ENCODE measurements at regions not wholly inside any gene's neighbourhood (a gene's known extent, or its start where the extent isn't known, plus 50 kb on each side); places are given as distances from the start of the nearest gene placed in this dataset.

DNA sequence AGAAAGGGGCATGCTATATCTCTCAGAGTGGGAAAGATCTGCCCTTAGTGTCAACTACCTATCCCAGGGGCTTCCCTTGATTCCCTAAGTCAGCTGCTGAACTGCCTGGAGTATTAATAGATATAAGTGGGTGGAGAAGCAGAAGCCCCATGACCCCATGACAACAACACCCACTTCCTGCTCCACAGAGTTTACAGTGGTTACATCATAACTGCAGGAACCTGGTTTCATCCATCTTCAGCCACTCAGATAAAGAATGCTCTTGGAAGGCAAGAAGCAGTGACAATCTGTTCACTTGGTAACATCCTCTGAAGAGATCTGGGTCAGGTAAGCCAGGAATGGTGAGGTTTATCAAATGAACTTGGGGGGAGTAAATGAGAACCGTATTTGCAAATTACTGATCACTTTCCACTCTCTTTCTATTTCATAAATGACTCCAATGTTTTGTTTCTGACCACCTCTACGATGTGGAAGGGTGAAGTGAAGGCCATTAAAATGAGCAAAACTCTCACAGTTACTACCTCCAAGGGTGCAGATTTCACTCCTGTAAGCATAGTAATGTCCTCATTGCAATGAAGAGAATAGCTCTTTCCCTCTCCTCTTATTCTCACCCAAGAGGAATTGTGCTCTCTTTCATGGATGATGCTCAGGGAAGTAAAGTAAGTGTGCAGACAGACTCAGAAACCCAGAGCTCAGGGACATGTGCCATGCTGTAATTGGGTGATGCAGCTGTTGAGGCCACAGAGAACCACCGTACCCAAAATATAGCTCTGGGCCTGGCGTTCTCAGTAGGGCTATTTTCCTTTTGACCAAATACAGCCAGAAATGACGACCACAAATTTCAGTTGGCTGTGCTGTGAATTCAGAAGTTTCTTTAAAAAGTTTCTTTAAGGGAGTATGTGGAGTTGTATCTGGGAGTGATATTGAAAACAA, 192.8 kb upstream of the APCDD1 start:
- TF ChIP-seq CREB1 (IDR thresholded peaks at IDR 0.05; ENCODE audit: low read depth) (no peak), NFIC (IDR thresholded peaks at IDR 0.05) (no peak), ZBTB7A (IDR thresholded peaks at IDR 0.05; ENCODE audit: low read depth) (no peak), FOXM1 (IDR thresholded peaks at IDR 0.05; ENCODE audit: borderline replicate concordance, low read depth) (no peak), CEBPB (IDR thresholded peaks at IDR 0.05) (no peak), USF1 (IDR thresholded peaks at IDR 0.05) (no peak), EGR1 (IDR thresholded peaks at IDR 0.05) (no peak), EP300 (IDR thresholded peaks at IDR 0.05; ENCODE audit: borderline replicate concordance) (no peak)
- TF ChIP-seq, protein P1, sequence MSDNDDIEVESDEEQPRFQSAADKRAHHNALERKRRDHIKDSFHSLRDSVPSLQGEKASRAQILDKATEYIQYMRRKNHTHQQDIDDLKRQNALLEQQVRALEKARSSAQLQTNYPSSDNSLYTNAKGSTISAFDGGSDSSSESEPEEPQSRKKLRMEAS (IDR thresholded peaks at IDR 0.05) = no peak

GRCh38 chr18:10262566-10262965, 191.9 kb upstream of the APCDD1 start:
- TF ChIP-seq YY1 (IDR thresholded peaks at IDR 0.05; ENCODE audit: low read depth) (no peak), NFIC (IDR thresholded peaks at IDR 0.05) (no peak), TCF12 (IDR thresholded peaks at IDR 0.05; ENCODE audit: low read depth) (no peak), TAF1 (IDR thresholded peaks at IDR 0.05; ENCODE audit: low read depth) (no peak), EP300 (IDR thresholded peaks at IDR 0.05; ENCODE audit: borderline replicate concordance) (no peak), CREB1 (IDR thresholded peaks at IDR 0.05; ENCODE audit: low read depth) (no peak), TEAD4 (IDR thresholded peaks at IDR 0.05) (no peak), CEBPB (IDR thresholded peaks at IDR 0.05) (no peak), EGR1 (IDR thresholded peaks at IDR 0.05) (no peak), RAD21 (IDR thresholded peaks at IDR 0.05; ENCODE audit: low read depth) (no peak), ZBTB7A (IDR thresholded peaks at IDR 0.05; ENCODE audit: low read depth) (no peak), FOXM1 (IDR thresholded peaks at IDR 0.05; ENCODE audit: borderline replicate concordance, low read depth) (no peak), USF1 (IDR thresholded peaks at IDR 0.05) (no peak)
- TF ChIP-seq, protein P1 (IDR thresholded peaks at IDR 0.05) = no peak
- TF ChIP-seq, protein P2, sequence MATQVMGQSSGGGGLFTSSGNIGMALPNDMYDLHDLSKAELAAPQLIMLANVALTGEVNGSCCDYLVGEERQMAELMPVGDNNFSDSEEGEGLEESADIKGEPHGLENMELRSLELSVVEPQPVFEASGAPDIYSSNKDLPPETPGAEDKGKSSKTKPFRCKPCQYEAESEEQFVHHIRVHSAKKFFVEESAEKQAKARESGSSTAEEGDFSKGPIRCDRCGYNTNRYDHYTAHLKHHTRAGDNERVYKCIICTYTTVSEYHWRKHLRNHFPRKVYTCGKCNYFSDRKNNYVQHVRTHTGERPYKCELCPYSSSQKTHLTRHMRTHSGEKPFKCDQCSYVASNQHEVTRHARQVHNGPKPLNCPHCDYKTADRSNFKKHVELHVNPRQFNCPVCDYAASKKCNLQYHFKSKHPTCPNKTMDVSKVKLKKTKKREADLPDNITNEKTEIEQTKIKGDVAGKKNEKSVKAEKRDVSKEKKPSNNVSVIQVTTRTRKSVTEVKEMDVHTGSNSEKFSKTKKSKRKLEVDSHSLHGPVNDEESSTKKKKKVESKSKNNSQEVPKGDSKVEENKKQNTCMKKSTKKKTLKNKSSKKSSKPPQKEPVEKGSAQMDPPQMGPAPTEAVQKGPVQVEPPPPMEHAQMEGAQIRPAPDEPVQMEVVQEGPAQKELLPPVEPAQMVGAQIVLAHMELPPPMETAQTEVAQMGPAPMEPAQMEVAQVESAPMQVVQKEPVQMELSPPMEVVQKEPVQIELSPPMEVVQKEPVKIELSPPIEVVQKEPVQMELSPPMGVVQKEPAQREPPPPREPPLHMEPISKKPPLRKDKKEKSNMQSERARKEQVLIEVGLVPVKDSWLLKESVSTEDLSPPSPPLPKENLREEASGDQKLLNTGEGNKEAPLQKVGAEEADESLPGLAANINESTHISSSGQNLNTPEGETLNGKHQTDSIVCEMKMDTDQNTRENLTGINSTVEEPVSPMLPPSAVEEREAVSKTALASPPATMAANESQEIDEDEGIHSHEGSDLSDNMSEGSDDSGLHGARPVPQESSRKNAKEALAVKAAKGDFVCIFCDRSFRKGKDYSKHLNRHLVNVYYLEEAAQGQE (IDR thresholded peaks at IDR 0.05; ENCODE audit: low read depth) = no peak

DNA sequence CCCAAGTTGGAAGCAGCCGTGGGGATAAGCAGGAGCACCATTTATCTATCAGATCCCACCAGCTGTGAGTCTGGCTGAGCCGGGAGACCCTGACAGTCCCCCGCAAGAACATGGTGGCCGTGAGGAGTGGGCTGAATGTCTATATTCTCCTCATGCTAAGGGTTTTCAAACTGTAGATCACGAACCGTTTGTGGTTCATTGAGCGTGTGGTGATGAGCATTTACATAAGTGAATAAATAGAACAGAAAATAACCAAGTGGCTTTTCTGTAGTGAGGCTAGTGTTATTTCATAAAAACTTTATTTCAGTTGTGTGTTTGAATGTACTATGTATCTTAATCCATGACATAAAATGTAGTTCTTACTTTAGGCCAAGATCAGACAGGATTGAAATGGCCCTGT, 190.2 kb upstream of the APCDD1 start:
- TF ChIP-seq ZBTB7A (IDR thresholded peaks at IDR 0.05; ENCODE audit: low read depth) = no peak
- TF ChIP-seq NFIC (IDR thresholded peaks at IDR 0.05) = no peak
- no peak for TF ChIP-seq CREB1 (IDR thresholded peaks at IDR 0.05; ENCODE audit: low read depth)
- no peak for TF ChIP-seq TCF12 (IDR thresholded peaks at IDR 0.05; ENCODE audit: low read depth)
- TF ChIP-seq RAD21 (IDR thresholded peaks at IDR 0.05; ENCODE audit: low read depth) = no peak
- TF ChIP-seq YY1 (IDR thresholded peaks at IDR 0.05; ENCODE audit: low read depth) = no peak
- no peak for TF ChIP-seq EP300 (IDR thresholded peaks at IDR 0.05; ENCODE audit: borderline replicate concordance)
- TF ChIP-seq TAF1 (IDR thresholded peaks at IDR 0.05; ENCODE audit: low read depth) = no peak
- TF ChIP-seq EGR1 (IDR thresholded peaks at IDR 0.05) = no peak
- TF ChIP-seq, protein P2 (IDR thresholded peaks at IDR 0.05; ENCODE audit: low read depth) = no peak
- no peak for TF ChIP-seq CEBPB (IDR thresholded peaks at IDR 0.05)
- TF ChIP-seq, protein P1 (IDR thresholded peaks at IDR 0.05) = no peak
- TF ChIP-seq FOXM1 (IDR thresholded peaks at IDR 0.05; ENCODE audit: borderline replicate concordance, low read depth) = no peak
- TF ChIP-seq TEAD4 (IDR thresholded peaks at IDR 0.05) = no peak
- TF ChIP-seq USF1 (IDR thresholded peaks at IDR 0.05) = no peak

GRCh38 chr18:10265560-10266333, 188.7 kb upstream of the APCDD1 start:
- TF ChIP-seq CREB1 (IDR thresholded peaks at IDR 0.05; ENCODE audit: low read depth) (no peak), FOXM1 (IDR thresholded peaks at IDR 0.05; ENCODE audit: borderline replicate concordance, low read depth) (no peak), EGR1 (IDR thresholded peaks at IDR 0.05) (no peak), CEBPB (IDR thresholded peaks at IDR 0.05) (no peak), YY1 (IDR thresholded peaks at IDR 0.05; ENCODE audit: low read depth) (no peak), EP300 (IDR thresholded peaks at IDR 0.05; ENCODE audit: borderline replicate concordance) (no peak), NFIC (IDR thresholded peaks at IDR 0.05) (no peak), TEAD4 (IDR thresholded peaks at IDR 0.05) (no peak), RAD21 (IDR thresholded peaks at IDR 0.05; ENCODE audit: low read depth) (no peak), TAF1 (IDR thresholded peaks at IDR 0.05; ENCODE audit: low read depth) (no peak), USF1 (IDR thresholded peaks at IDR 0.05) (no peak), TCF12 (IDR thresholded peaks at IDR 0.05; ENCODE audit: low read depth) (no peak)
- TF ChIP-seq, protein P1 (IDR thresholded peaks at IDR 0.05) = no peak
- TF ChIP-seq, protein P2 (IDR thresholded peaks at IDR 0.05; ENCODE audit: low read depth) = no peak

Data from Ishikawa (cell line).